Iris pigment epithelial cell (primary cell): ENCODE measurements at regions not wholly inside any gene's neighbourhood (a gene's known extent, or its start where the extent isn't known, plus 50 kb on each side); places are given as distances from the start of the nearest gene placed in this dataset.
"Not testable (repeated sequence)": the region's sequence is repeated elsewhere in the genome, so short reads cannot be mapped to it uniquely, and the experiment has no call there.

Experiments used
- DNase-seq: peaks from one replicate; pipeline ENCODE4 v3.0.0-alpha.2; 2011; ENCODE audit warnings: low read depth

GRCh38 chr2:201568217-201568820 is 75.0 kb downstream of the TMEM237 start:
- no peak for DNase-seq

GRCh38 chr2:201559067-201559710 is 84.1 kb downstream of the TMEM237 start:
- DNase-seq: no peak

GRCh38 chr2:201558665-201559064 is 84.6 kb downstream of the TMEM237 start:
- DNase-seq: no peak

- no peak for DNase-seq
These were observed 85.1 kb downstream of the TMEM237 start for GRCh38 chr2:201558232-201558631.

- DNase-seq: no peak
These were observed 91.4 kb downstream of the TMEM237 start for GRCh38 chr2:201551901-201552300.

GRCh38 chr2:201546576-201546975 is 95.0 kb downstream of the STRADB start:
- DNase-seq: peak; percentile 53

GRCh38 chr2:201542291-201542690 is 90.8 kb downstream of the STRADB start:
- no peak for DNase-seq

GRCh38 chr2:201539271-201539670 is 87.7 kb downstream of the STRADB start:
- not testable (repeated sequence) for DNase-seq

GRCh38 chr2:201538025-201538424 is 86.5 kb downstream of the STRADB start:
- DNase-seq: no peak

- DNase-seq: no peak
These were observed 85.2 kb downstream of the STRADB start for GRCh38 chr2:201536754-201537153.

GRCh38 chr2:201536046-201536445 is 84.5 kb downstream of the STRADB start:
- no peak for DNase-seq

- peak; percentile 94 for DNase-seq
These were observed 81.3 kb downstream of the STRADB start for GRCh38 chr2:201532686-201533304.
